SK-N-SH treated with all-trans-retinoic acid at 6 μM for 48 hours (cell line): ENCODE measurements at regions not wholly inside any gene's neighbourhood (a gene's known extent, or its start where the extent isn't known, plus 50 kb on each side); places are given as distances from the start of the nearest gene placed in this dataset.
"Not testable (repeated sequence)": the region's sequence is repeated elsewhere in the genome, so short reads cannot be mapped to it uniquely, and the experiment has no call there.

Source experiments
- ATAC-seq: fragments of 200-7000 bp; cut with Tn5 transposase; 3 replicates; pipeline ENCODE4 v1.9.1; 2020; ENCODE audit warnings: mild to moderate bottlenecking, moderate library complexity
- ARNTL ChIP-seq: fragments of 450-650 bp; formaldehyde crosslinking; IDR thresholded peaks from 2 replicates; pipeline ENCODE4 v1.5.0; 2020; ENCODE audit warnings: low read depth, mild to moderate bottlenecking, moderate library complexity, borderline replicate concordance
- BACH2 ChIP-seq: fragments of 250-450 bp; sonication (Bioruptor Pico); IDR thresholded peaks from 2 replicates; pipeline ENCODE4 v1.9.0; 2021; ENCODE audit warnings: mild to moderate bottlenecking, borderline replicate concordance
- CSDC2 ChIP-seq: fragments of 250-450 bp; sonication (Bioruptor Pico); IDR thresholded peaks from 2 replicates; pipeline ENCODE4 v1.5.0; 2020; ENCODE audit warnings: mild to moderate bottlenecking, moderate library complexity
- ESRRG ChIP-seq: fragments of 250-450 bp; sonication (Bioruptor Pico); IDR thresholded peaks from 2 replicates; pipeline ENCODE4 v1.6.1; 2021; ENCODE audit warnings: mild to moderate bottlenecking
- GLIS3 ChIP-seq: fragments of 250-450 bp; sonication (Bioruptor Pico); IDR thresholded peaks from 2 replicates; pipeline ENCODE4 v1.5.0; 2020; ENCODE audit warnings: mild to moderate bottlenecking, moderate library complexity
- ISL1 ChIP-seq: fragments of 250-450 bp; sonication (Bioruptor Pico); IDR thresholded peaks from 2 replicates; pipeline ENCODE4 v2.1.2; 2022; ENCODE audit warnings: mild to moderate bottlenecking, moderate library complexity
- OSR1 ChIP-seq: fragments of 250-450 bp; sonication (Bioruptor Pico); IDR thresholded peaks from 2 replicates; pipeline ENCODE4 v1.8.0; 2022; ENCODE audit warnings: moderate library complexity, mild to moderate bottlenecking, inconsistent platforms
- PATZ1 ChIP-seq: fragments of 250-450 bp; sonication (Bioruptor Pico); IDR thresholded peaks from 2 replicates; pipeline ENCODE4 v1.8.0; 2020; ENCODE audit warnings: mild to moderate bottlenecking, moderate library complexity, borderline replicate concordance
- PPARA ChIP-seq: fragments of 250-450 bp; sonication (Bioruptor Pico); IDR thresholded peaks from 2 replicates; pipeline ENCODE4 v1.5.0; 2020; ENCODE audit warnings: mild to moderate bottlenecking, borderline replicate concordance
- RARB ChIP-seq: fragments of 250-450 bp; sonication (Bioruptor Pico); IDR thresholded peaks from 2 replicates; pipeline ENCODE4 v1.8.0; 2021; ENCODE audit warnings: mild to moderate bottlenecking, moderate library complexity
- SNAI2 ChIP-seq: fragments of 250-450 bp; sonication (Bioruptor Pico); IDR thresholded peaks from 2 replicates; pipeline ENCODE4 v1.5.0; 2020; ENCODE audit warnings: mild to moderate bottlenecking, moderate library complexity
- TCF4 ChIP-seq: fragments of 250-450 bp; sonication (Bioruptor Pico); IDR thresholded peaks from 2 replicates; pipeline ENCODE4 v1.8.0; 2021; ENCODE audit warnings: mild to moderate bottlenecking, moderate library complexity, borderline replicate concordance
- TOX ChIP-seq: fragments of 250-450 bp; sonication (Bioruptor Pico); IDR thresholded peaks from 2 replicates; pipeline ENCODE4 v1.8.0; 2021; ENCODE audit warnings: mild to moderate bottlenecking, moderate library complexity, borderline replicate concordance
- TSHZ2 ChIP-seq: fragments of 250-450 bp; sonication (Bioruptor Pico); IDR thresholded peaks from 2 replicates; pipeline ENCODE4 v1.5.0; 2020; ENCODE audit warnings: mild to moderate bottlenecking, moderate library complexity
- ZC3H10 ChIP-seq: fragments of 250-450 bp; sonication (Bioruptor Pico); IDR thresholded peaks from 2 replicates; pipeline ENCODE4 v1.5.1; 2021; ENCODE audit warnings: mild to moderate bottlenecking, moderate library complexity
- ZFP3 ChIP-seq: fragments of 250-450 bp; sonication (Bioruptor Pico); IDR thresholded peaks from 2 replicates; pipeline ENCODE4 v1.5.0; 2020; ENCODE audit warnings: mild to moderate bottlenecking, moderate library complexity
- ZFP30 ChIP-seq: fragments of 450-650 bp; formaldehyde crosslinking; IDR thresholded peaks from 2 replicates; pipeline ENCODE4 v1.5.0; 2022; ENCODE audit warnings: mild to moderate bottlenecking, moderate library complexity
- ZNF565 ChIP-seq: fragments of 450-650 bp; formaldehyde crosslinking; conservative IDR thresholded peaks from 2 replicates; pipeline ENCODE4 v1.5.0; 2020; ENCODE audit warnings: low read depth, mild to moderate bottlenecking, moderate library complexity
- ZNF70 ChIP-seq: fragments of 450-650 bp; formaldehyde crosslinking; IDR thresholded peaks from 2 replicates; pipeline ENCODE4 v1.5.0; 2020; ENCODE audit warnings: mild to moderate bottlenecking, moderate library complexity
- ZNF8 ChIP-seq: fragments of 450-650 bp; formaldehyde crosslinking; IDR thresholded peaks from 2 replicates; pipeline ENCODE4 v1.5.0; 2020; ENCODE audit warnings: mild to moderate bottlenecking, moderate library complexity
- TF ChIP-seq, protein P1 (sequence below): fragments of 250-450 bp; sonication (Bioruptor Pico); IDR thresholded peaks from 2 replicates; pipeline ENCODE4 v1.5.1; 2020; ENCODE audit warnings: low read depth, mild to moderate bottlenecking, moderate library complexity
- TF ChIP-seq, protein P2 (sequence below): fragments of 250-450 bp; sonication (Bioruptor Pico); IDR thresholded peaks from 2 replicates; pipeline ENCODE4 v1.5.1; 2021; ENCODE audit warnings: mild to moderate bottlenecking, moderate library complexity

- no peak for TF ChIP-seq PPARA (CRISPR knock-in tag)
Measured at GRCh38 chr18:67133669-67134068, 382.9 kb downstream of the DSEL start (continued).

- no peak for ATAC-seq
- TF ChIP-seq GLIS3 (CRISPR knock-in tag) (no peak), ZFP3 (CRISPR knock-in tag) (no peak), PATZ1 (no peak), ESRRG (CRISPR knock-in tag) (no peak), OSR1 (CRISPR knock-in tag) (no peak), BACH2 (CRISPR knock-in tag) (no peak), ZNF565 (CRISPR knock-in tag) (no peak), TCF4 (CRISPR knock-in tag) (no peak), PPARA (CRISPR knock-in tag) (no peak), ZNF8 (CRISPR knock-in tag) (no peak), TSHZ2 (no peak), ZC3H10 (CRISPR knock-in tag) (no peak), SNAI2 (CRISPR knock-in tag) (no peak)
Measured at GRCh38 chr18:67132919-67133318, 383.6 kb downstream of the DSEL start.

DNA sequence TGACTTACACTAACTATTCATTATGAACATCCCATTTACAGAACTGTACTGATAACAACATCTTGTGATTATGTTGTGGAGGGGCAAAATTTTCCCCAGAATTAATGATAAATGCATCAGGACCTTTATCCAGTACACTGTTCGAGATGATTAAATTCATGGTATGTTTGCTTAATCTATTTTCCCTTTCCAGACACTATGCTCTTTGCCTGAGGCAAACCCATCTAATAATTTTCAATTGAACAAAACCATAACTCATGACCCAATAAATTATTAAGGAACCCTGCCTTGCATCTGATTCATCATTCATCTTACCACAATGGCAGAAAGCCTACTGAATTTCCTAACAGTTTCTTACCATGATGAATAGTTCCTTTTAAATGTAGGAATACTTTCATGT, 385.0 kb downstream of the DSEL start:
- no peak for TF ChIP-seq CSDC2 (CRISPR knock-in tag)
- 0 out of 2 replicates have a peak, but pooled peaks have one; percentile 33 for TF ChIP-seq TCF4 (CRISPR knock-in tag)
- TF ChIP-seq ZNF8 (CRISPR knock-in tag): no peak
- no peak for TF ChIP-seq SNAI2 (CRISPR knock-in tag)
- TF ChIP-seq ZFP3 (CRISPR knock-in tag): no peak
- TF ChIP-seq ISL1: no peak
- ATAC-seq: no peak

- not testable (repeated sequence) for ATAC-seq
Measured at GRCh38 chr18:67126751-67127150, 389.8 kb downstream of the DSEL start.

DNA sequence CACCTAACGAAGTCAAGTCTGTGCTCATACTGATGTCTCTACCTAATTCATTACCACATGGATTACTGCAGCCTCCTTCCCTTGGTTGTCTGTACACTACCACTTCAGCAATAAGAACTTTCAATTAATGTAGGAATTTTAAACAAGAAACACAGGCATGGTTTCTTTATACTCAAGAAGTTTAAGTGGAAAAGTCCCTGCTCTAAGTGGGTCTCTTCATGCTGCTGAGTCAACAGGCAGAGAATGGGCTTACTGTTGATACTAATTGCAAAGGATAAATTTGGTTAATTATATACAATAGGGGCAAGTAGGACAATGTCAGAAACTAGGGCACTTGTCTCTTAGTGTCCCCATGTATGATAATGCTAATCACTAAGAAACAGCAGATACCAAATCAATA, 392.6 kb downstream of the DSEL start:
- TF ChIP-seq ISL1 (no peak), ZFP30 (no peak), GLIS3 (CRISPR knock-in tag) (no peak), TCF4 (CRISPR knock-in tag) (no peak), PATZ1 (no peak), ZC3H10 (CRISPR knock-in tag) (no peak), TSHZ2 (no peak), SNAI2 (CRISPR knock-in tag) (no peak), PPARA (CRISPR knock-in tag) (no peak), ARNTL (CRISPR knock-in tag) (no peak), CSDC2 (CRISPR knock-in tag) (no peak), ZNF565 (CRISPR knock-in tag) (no peak), ZFP3 (CRISPR knock-in tag) (no peak), TOX (no peak), RARB (CRISPR knock-in tag) (no peak), ZNF8 (CRISPR knock-in tag) (no peak), ESRRG (CRISPR knock-in tag) (no peak), ZNF70 (CRISPR knock-in tag) (no peak)
- TF ChIP-seq, protein P1, sequence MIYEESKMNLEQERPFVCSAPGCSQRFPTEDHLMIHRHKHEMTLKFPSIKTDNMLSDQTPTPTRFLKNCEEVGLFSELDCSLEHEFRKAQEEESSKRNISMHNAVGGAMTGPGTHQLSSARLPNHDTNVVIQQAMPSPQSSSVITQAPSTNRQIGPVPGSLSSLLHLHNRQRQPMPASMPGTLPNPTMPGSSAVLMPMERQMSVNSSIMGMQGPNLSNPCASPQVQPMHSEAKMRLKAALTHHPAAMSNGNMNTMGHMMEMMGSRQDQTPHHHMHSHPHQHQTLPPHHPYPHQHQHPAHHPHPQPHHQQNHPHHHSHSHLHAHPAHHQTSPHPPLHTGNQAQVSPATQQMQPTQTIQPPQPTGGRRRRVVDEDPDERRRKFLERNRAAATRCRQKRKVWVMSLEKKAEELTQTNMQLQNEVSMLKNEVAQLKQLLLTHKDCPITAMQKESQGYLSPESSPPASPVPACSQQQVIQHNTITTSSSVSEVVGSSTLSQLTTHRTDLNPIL: no peak
- TF ChIP-seq, protein P2, sequence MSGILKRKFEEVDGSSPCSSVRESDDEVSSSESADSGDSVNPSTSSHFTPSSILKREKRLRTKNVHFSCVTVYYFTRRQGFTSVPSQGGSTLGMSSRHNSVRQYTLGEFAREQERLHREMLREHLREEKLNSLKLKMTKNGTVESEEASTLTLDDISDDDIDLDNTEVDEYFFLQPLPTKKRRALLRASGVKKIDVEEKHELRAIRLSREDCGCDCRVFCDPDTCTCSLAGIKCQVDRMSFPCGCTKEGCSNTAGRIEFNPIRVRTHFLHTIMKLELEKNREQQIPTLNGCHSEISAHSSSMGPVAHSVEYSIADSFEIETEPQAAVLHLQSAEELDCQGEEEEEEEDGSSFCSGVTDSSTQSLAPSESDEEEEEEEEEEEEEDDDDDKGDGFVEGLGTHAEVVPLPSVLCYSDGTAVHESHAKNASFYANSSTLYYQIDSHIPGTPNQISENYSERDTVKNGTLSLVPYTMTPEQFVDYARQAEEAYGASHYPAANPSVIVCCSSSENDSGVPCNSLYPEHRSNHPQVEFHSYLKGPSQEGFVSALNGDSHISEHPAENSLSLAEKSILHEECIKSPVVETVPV (CRISPR knock-in tag): no peak
- ATAC-seq: no peak
